H1 (cell line): ENCODE measurements at regions not wholly inside any gene's neighbourhood (a gene's known extent, or its start where the extent isn't known, plus 50 kb on each side); places are given as distances from the start of the nearest gene placed in this dataset.

Experiments
- CHD7 ChIP-seq: fragments of 300-600 bp; sonication (generic); IDR thresholded peaks from 2 replicates; pipeline ENCODE4 v1.7.1; 2012; ENCODE audit warnings: low read length, moderate library complexity, mild to moderate bottlenecking, inconsistent platforms; ENCODE audit not compliant: insufficient replicate concordance
- FOSL1 ChIP-seq: IDR thresholded peaks from 2 replicates; pipeline ENCODE4 v1.6.1; 2011; ENCODE audit warnings: mild to moderate bottlenecking, low read depth, low read length, moderate library complexity; ENCODE audit not compliant: insufficient read depth
- POU5F1 ChIP-seq: IDR thresholded peaks from 2 replicates; pipeline ENCODE4 v1.6.1; 2011; ENCODE audit warnings: low read depth, mild to moderate bottlenecking, low read length, moderate library complexity

GRCh38 chr18:73717570-73717969 lies 430.1 kb downstream of the FBXO15 start (continued):
- TF ChIP-seq CHD7 (no peak), FOSL1 (no peak), POU5F1 (no peak)
